ENCODE measurements at regions not wholly inside any gene's neighbourhood (a gene's known extent, or its start where the extent isn't known, plus 50 kb on each side); places are given as distances from the start of the nearest gene placed in this dataset.
"Not testable (repeated sequence)": the region's sequence is repeated elsewhere in the genome, so short reads cannot be mapped to it uniquely, and the experiment has no call there.

GRCh38 chr7:56206420-56206819, 90.2 kb upstream of the NUPR2 start:
- DNase-seq: no peak

- DNase-seq: no peak
Observed at GRCh38 chr7:56199639-56200038, 83.4 kb upstream of the NUPR2 start.

GRCh38 chr7:56196195-56196594, 80.0 kb upstream of the NUPR2 start:
- DNase-seq: not testable (repeated sequence)

- no peak for DNase-seq
Observed at GRCh38 chr7:56188823-56189346, 72.7 kb upstream of the NUPR2 start.

GRCh38 chr7:56188376-56188775, 72.2 kb upstream of the NUPR2 start:
- DNase-seq: no peak

GRCh38 chr7:56181010-56181409, 64.8 kb upstream of the NUPR2 start:
- DNase-seq: no peak

- no peak for DNase-seq
Observed at GRCh38 chr7:56175771-56176170, 59.6 kb upstream of the NUPR2 start.

- DNase-seq: no peak
Observed at GRCh38 chr7:56174875-56175760, 58.9 kb upstream of the NUPR2 start.

- DNase-seq: no peak
Observed at GRCh38 chr7:56174346-56174874, 58.2 kb upstream of the NUPR2 start.

Measured in DMS79 treated with DMSO at 0.1 percent for 48 hours (cell line).